ENCODE measurements at regions not wholly inside any gene's neighbourhood (a gene's known extent, or its start where the extent isn't known, plus 50 kb on each side); places are given as distances from the start of the nearest gene placed in this dataset.

DNA sequence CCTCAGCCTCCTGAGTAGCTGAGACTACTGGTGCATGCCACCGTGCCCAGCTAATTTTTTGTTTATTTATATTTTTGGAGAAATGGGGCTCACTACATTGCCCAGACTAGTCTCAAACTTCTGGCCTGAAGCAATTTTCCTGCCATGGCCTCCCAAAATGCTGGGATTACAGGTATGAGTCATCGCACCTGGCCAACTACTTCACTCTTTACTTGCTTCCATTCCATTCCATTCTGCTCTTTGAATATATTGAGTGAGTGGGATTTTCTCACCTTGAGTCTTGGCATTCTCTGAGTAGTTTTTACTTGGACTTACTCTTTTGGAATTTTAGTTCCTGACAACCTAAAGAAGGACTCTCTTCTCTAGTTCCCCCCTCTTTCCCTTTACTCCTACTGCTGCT lies 93.8 kb upstream of the UNC13C start:
- H3K4me3 ChIP-seq: no peak overlapping the region

DNA sequence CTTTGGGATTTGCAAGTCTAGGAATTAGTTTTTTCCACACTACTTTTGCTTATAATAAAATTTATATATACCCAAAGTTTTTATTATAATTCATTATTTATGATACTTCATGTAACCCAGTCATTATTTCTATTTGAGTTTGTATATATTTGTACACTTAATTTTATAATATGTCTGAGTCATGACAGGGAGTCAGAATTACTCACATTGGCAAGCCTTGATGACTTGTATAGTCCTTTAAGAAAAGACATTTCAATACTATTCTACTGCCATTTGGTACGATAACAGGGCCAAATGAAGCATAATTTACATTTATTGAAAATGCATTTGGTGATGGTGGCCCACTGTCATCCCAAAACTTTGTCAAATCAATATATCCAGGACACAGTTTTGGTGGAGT lies 95.9 kb upstream of the UNC13C start:
- no peak for DNase-seq (ENCODE audit: low spot score)
- no peak overlapping the region for H3K27ac ChIP-seq
- H3K4me3 ChIP-seq: no peak overlapping the region
- TF ChIP-seq CTCF (IDR thresholded peaks at IDR 0.05): no peak

More for the DNA sequence above, 93.8 kb upstream of the UNC13C start:
- no peak overlapping the region for H3K27ac ChIP-seq
- DNase-seq (ENCODE audit: low spot score): no peak
- TF ChIP-seq CTCF (IDR thresholded peaks at IDR 0.05): no peak

GRCh38 chr15:53880357-53880756 lies 97.9 kb upstream of the UNC13C start:
- TF ChIP-seq CTCF (IDR thresholded peaks at IDR 0.05): no peak
- no peak overlapping the region for H3K4me3 ChIP-seq
- DNase-seq (ENCODE audit: low spot score): no peak
- no peak overlapping the region for H3K27ac ChIP-seq

DNA sequence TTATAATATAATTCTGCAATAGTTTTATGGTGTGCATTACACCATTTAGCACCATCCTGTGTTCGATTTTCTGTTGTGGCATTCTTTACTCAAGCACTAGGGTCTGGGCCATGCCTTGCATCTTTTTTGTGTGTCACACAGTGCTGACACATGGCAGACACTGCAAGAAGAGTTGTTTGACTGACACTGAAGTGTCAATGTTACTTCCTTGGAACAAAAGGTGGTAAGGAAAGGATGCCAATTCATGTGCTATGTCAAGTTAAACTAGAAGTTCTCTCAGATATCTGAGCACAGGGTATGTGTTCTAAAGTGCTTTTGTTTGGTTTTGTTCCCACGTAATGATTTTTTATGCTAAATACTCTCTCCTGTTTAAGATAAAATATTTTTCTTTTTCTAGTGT lies 102.5 kb upstream of the UNC13C start:
- H3K27ac ChIP-seq: no peak overlapping the region
- no peak for TF ChIP-seq CTCF (IDR thresholded peaks at IDR 0.05)
- no peak for DNase-seq (ENCODE audit: low spot score)
- no peak overlapping the region for H3K4me3 ChIP-seq

DNA sequence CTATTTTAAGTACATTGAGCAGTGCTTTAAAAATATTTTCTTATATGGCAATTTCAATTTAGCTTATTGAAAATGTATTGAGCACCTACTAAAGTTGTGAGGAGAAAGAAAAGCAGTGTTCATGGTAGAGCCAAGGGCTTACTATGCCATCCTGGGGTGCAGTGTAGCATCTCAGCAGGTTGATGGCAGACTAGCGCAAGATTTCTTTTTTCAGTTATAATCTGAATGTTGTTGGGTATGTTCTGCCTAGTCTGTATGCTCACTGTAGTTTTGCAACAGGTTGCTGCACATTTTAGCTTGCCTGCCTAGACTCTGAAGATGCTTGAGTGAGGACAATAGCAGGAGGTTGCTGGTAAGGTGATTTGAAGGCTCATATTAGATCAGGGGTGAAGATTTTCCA lies 103.1 kb upstream of the UNC13C start:
- no peak for DNase-seq (ENCODE audit: low spot score)
- no peak overlapping the region for H3K27ac ChIP-seq
- H3K4me3 ChIP-seq: no peak overlapping the region
- no peak for TF ChIP-seq CTCF (IDR thresholded peaks at IDR 0.05)

DNA sequence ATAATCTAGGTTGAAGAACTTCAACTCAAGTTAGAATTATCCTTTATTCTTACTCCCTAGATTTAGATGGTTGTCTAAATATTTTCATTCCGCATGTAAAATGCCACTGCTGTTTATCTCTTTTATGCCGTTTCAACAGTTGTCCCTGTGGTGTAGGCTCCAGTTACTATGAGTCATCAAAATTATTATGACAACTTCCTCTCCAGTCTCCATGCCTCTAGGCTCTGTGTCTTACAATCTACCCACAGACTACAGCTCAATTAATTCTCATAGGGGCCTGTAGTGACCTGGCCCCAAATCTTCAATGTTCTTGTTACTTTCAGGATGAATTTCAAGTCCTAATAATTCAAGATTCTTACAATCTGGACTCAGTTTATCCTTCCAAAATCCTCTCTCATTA lies 105.8 kb upstream of the UNC13C start:
- TF ChIP-seq CTCF (IDR thresholded peaks at IDR 0.05): no peak
- no peak overlapping the region for H3K27ac ChIP-seq
- H3K4me3 ChIP-seq: no peak overlapping the region
- no peak for DNase-seq (ENCODE audit: low spot score)

- no peak overlapping the region for H3K4me3 ChIP-seq
- no peak for TF ChIP-seq CTCF (IDR thresholded peaks at IDR 0.05)
- no peak for DNase-seq (ENCODE audit: low spot score)
- H3K27ac ChIP-seq: no peak overlapping the region
Observed at GRCh38 chr15:53869806-53870073, 108.5 kb upstream of the UNC13C start.
